ENCODE measurements at regions not wholly inside any gene's neighbourhood (a gene's known extent, or its start where the extent isn't known, plus 50 kb on each side); places are given as distances from the start of the nearest gene placed in this dataset.

- Histone ChIP-seq H3K4me1 (no peaks in the 10 kb centered on the region), H3K27me3 (no peaks in the 10 kb centered on the region), H3K9me3 (no peaks in the 10 kb centered on the region), H3K27ac (no peak overlapping the region), H3K36me3 (no peaks in the 10 kb centered on the region), H3K4me3 (no peak overlapping the region)
- no peak for TF ChIP-seq POLR2AphosphoS5 (IDR thresholded peaks at IDR 0.05)
- no peak for TF ChIP-seq EP300 (IDR thresholded peaks at IDR 0.05)
- TF ChIP-seq CTCF (IDR thresholded peaks at IDR 0.05) = no peak
- no peak for TF ChIP-seq POLR2A (IDR thresholded peaks at IDR 0.05)
- ATAC-seq = no peak
- WGBS, 2 donors (ENCODE audit: low coverage in 1 of 2) = 59 to 81% methylated on average over 4 of the region's 4 CpGs
These were observed 330.8 kb downstream of the TXNL1 start for GRCh38 chr18:56307354-56308170.

GRCh38 chr18:56306797-56307196 is 331.6 kb downstream of the TXNL1 start:
- no peak overlapping the region for H3K27ac ChIP-seq
- no peak for ATAC-seq
- H3K36me3 ChIP-seq = no peaks in the 10 kb centered on the region
- no peak overlapping the region for H3K4me3 ChIP-seq
- H3K9me3 ChIP-seq = no peaks in the 10 kb centered on the region
- no peak for TF ChIP-seq CTCF (IDR thresholded peaks at IDR 0.05)
- TF ChIP-seq EP300 (IDR thresholded peaks at IDR 0.05) = no peak
- no peaks in the 10 kb centered on the region for H3K27me3 ChIP-seq
- H3K4me1 ChIP-seq = no peaks in the 10 kb centered on the region
- WGBS, 2 donors (ENCODE audit: low coverage in 1 of 2) = 29 to 89% methylated on average over 1 of the region's 1 CpG

GRCh38 chr18:56305583-56305982 is 332.8 kb downstream of the TXNL1 start:
- Histone ChIP-seq H3K9me3 (no peaks in the 10 kb centered on the region), H3K4me3 (no peak overlapping the region), H3K4me1 (no peaks in the 10 kb centered on the region), H3K27ac (no peak overlapping the region), H3K36me3 (no peaks in the 10 kb centered on the region), H3K27me3 (no peaks in the 10 kb centered on the region)
- no peak for ATAC-seq
- no peak for TF ChIP-seq CTCF (IDR thresholded peaks at IDR 0.05)
- TF ChIP-seq POLR2AphosphoS5 (IDR thresholded peaks at IDR 0.05) = no peak
- no peak for TF ChIP-seq EP300 (IDR thresholded peaks at IDR 0.05)
- TF ChIP-seq POLR2A (IDR thresholded peaks at IDR 0.05) = no peak

GRCh38 chr18:56302156-56302555 is 336.2 kb downstream of the TXNL1 start:
- 91% methylated on average over 11 of the region's 11 CpGs; no CpG with 5 or more reads in 1 of the 2 donors for WGBS, 2 donors (ENCODE audit: low coverage in 1 of 2)
- ATAC-seq = no peak
- Histone ChIP-seq H3K4me1 (no peaks in the 10 kb centered on the region), H3K27ac (no peak overlapping the region), H3K9me3 (no peaks in the 10 kb centered on the region), H3K27me3 (no peaks in the 10 kb centered on the region), H3K4me3 (no peak overlapping the region), H3K36me3 (no peaks in the 10 kb centered on the region)
- no peak for TF ChIP-seq POLR2AphosphoS5 (IDR thresholded peaks at IDR 0.05)

- Histone ChIP-seq H3K4me1 (no peaks in the 10 kb centered on the region), H3K4me3 (no peak overlapping the region), H3K27ac (no peak overlapping the region), H3K9me3 (no peaks in the 10 kb centered on the region), H3K36me3 (no peaks in the 10 kb centered on the region), H3K27me3 (no peaks in the 10 kb centered on the region)
- no peak for ATAC-seq
- TF ChIP-seq EP300 (IDR thresholded peaks at IDR 0.05) = no peak
- TF ChIP-seq POLR2AphosphoS5 (IDR thresholded peaks at IDR 0.05) = no peak
- no peak for TF ChIP-seq POLR2A (IDR thresholded peaks at IDR 0.05)
- TF ChIP-seq CTCF (IDR thresholded peaks at IDR 0.05) = no peak
- 64 to 77% methylated on average over 1 of the region's 1 CpG for WGBS, 2 donors (ENCODE audit: low coverage in 1 of 2)
These were observed 338.7 kb downstream of the TXNL1 start for GRCh38 chr18:56299740-56300139.

Data from gastroesophageal sphincter (tissue), 4 donors.